Skeletal muscle satellite cell (primary cell): ENCODE measurements at regions not wholly inside any gene's neighbourhood (a gene's known extent, or its start where the extent isn't known, plus 50 kb on each side); places are given as distances from the start of the nearest gene placed in this dataset.

ENCODE experiments used
- H3K27me3 ChIP-seq: 2 replicates; pipeline ENCODE4 v1.7.0; 2013; ENCODE audit warnings: low read length; ENCODE audit not compliant: control insufficient read depth, insufficient read depth
- H3K36me3 ChIP-seq: 2 replicates; pipeline ENCODE4 v1.7.0; 2013; ENCODE audit warnings: mild to moderate bottlenecking, control low read depth, low read length; ENCODE audit not compliant: insufficient read depth
- H3K4me1 ChIP-seq: 2 replicates; pipeline ENCODE4 v1.7.0; 2013; ENCODE audit warnings: low read length; ENCODE audit not compliant: control insufficient read depth, insufficient read depth
- H3K4me2 ChIP-seq: 2 replicates; pipeline ENCODE4 v1.7.0; 2013; ENCODE audit warnings: mild to moderate bottlenecking, low read length
- H3K4me3 ChIP-seq: 2 replicates; pipeline ENCODE4 v1.7.0; 2013; ENCODE audit warnings: low read length
- H3K9ac ChIP-seq: 2 replicates; pipeline ENCODE4 v1.7.0; 2013; ENCODE audit warnings: mild to moderate bottlenecking, low read depth, low read length, moderate library complexity
- H3K9me3 ChIP-seq: replicated peaks from 2 replicates; pipeline ENCODE4 v1.7.0; 2013; ENCODE audit warnings: mild to moderate bottlenecking, control low read depth, low read length

DNA sequence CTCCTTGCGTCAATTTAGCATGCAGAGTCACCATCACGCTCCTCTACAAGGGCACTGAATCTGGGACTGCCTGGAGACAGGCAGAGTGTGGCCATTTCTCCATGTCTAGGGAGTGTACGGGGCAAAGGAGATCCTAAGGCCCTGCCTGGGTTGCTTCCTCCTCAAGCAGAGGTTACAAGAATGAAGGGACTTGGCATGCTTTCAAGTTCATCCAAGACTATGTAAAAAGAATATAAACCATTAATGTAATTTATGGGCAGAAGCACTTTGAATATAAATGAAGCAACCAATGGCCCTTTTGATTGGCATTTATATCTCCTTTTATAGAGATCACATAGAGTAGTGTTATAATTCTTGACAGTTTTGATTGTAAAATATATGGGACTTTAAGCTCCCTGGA, 137.5 kb downstream of the BTBD3 start:
- no peak overlapping the region for H3K9ac ChIP-seq
- H3K27me3 ChIP-seq, result no peaks in the 10 kb centered on the region
- H3K36me3 ChIP-seq, result no peaks in the 10 kb centered on the region
- H3K4me3 ChIP-seq, result no peak overlapping the region
- no peak overlapping the region for H3K4me2 ChIP-seq
- H3K4me1 ChIP-seq, result peaks cover 6% of the 10 kb centered on the region
- H3K9me3 ChIP-seq, result no peaks in the 10 kb centered on the region

GRCh38 chr20:12056839-12057238, 139.1 kb downstream of the BTBD3 start:
- Histone ChIP-seq H3K36me3 (no peaks in the 10 kb centered on the region), H3K27me3 (no peaks in the 10 kb centered on the region), H3K4me1 (peaks cover 6% of the 10 kb centered on the region), H3K9me3 (no peaks in the 10 kb centered on the region), H3K4me2 (no peak overlapping the region), H3K9ac (no peak overlapping the region), H3K4me3 (no peak overlapping the region)

DNA sequence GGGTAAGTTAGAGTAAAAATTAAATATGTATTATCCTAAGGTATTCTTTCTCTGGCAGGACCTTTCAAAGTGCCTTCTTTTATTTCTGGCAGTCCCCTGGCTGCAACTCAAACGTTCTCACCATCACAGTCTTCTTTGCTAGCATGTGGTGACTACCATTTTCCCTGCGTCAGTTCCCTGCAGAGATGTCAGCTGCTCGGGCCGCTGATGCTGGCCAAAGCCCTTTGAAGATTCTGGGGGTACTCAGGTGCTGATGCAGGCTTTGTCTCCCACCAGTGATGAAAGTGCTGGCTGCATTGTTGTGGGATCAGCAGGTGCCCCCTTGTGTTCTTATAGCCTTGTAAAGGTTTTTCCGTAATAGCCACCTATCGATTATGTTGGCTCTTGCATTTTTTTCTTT, 140.1 kb downstream of the BTBD3 start:
- H3K4me1 ChIP-seq, result peaks cover 6% of the 10 kb centered on the region

DNA sequence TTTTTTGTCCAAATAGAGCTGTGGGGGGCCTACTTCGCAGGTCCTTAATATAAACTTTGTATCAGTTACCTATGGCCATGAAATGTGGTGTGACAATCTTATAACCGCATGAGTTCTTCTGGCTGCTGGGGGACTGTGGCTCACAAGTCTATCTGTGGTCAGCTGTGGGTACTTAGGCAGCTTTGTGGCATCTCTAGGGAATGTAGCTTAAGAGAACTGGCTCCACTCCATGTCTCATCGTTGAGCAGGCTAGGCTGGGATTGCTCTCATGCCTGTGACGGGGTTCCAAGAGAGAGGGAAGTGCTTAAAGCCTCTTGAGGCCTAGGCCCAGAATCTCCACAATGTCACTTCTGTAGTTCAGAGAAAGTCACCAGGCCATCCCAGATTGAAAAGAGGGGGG, 140.5 kb downstream of the BTBD3 start:
- Histone ChIP-seq H3K4me3 (no peak overlapping the region), H3K9me3 (no peaks in the 10 kb centered on the region), H3K4me2 (no peak overlapping the region), H3K27me3 (no peaks in the 10 kb centered on the region), H3K9ac (no peak overlapping the region), H3K36me3 (no peaks in the 10 kb centered on the region), H3K4me1 (peaks cover 2% of the 10 kb centered on the region)

More for the DNA sequence above, 140.1 kb downstream of the BTBD3 start:
- H3K9me3 ChIP-seq, result no peaks in the 10 kb centered on the region
- no peaks in the 10 kb centered on the region for H3K36me3 ChIP-seq
- no peak overlapping the region for H3K4me2 ChIP-seq
- H3K4me3 ChIP-seq, result no peak overlapping the region
- no peaks in the 10 kb centered on the region for H3K27me3 ChIP-seq
- H3K9ac ChIP-seq, result no peak overlapping the region

DNA sequence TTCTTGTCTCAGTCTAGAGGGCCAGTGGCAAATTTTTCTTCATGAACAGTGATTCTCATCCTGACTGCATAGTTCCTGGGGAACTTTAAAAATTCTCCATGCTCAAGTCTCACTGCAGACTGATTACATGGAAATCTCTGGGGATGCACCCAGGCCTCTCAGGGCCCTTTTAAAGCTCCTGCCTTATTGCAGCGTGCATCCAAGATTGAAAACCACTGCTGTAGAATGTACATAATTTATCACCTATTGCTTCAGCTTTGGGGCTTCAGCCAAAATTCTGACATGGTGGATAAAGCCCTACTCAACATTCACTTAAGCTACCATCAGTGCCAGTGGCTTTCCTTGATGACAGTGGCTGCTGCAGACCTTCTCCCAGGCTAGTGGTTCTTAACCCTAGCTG, 143.8 kb downstream of the BTBD3 start:
- Histone ChIP-seq H3K4me1 (no peaks in the 10 kb centered on the region), H3K36me3 (no peaks in the 10 kb centered on the region), H3K4me3 (no peak overlapping the region), H3K9me3 (no peaks in the 10 kb centered on the region), H3K4me2 (no peak overlapping the region), H3K9ac (no peak overlapping the region), H3K27me3 (no peaks in the 10 kb centered on the region)

GRCh38 chr20:12063106-12063684, 145.5 kb downstream of the BTBD3 start:
- H3K4me1 ChIP-seq, result no peaks in the 10 kb centered on the region
- no peak overlapping the region for H3K9ac ChIP-seq
- H3K36me3 ChIP-seq, result no peaks in the 10 kb centered on the region
- no peaks in the 10 kb centered on the region for H3K27me3 ChIP-seq
- no peak overlapping the region for H3K4me2 ChIP-seq
- H3K4me3 ChIP-seq, result no peak overlapping the region
- no peaks in the 10 kb centered on the region for H3K9me3 ChIP-seq

DNA sequence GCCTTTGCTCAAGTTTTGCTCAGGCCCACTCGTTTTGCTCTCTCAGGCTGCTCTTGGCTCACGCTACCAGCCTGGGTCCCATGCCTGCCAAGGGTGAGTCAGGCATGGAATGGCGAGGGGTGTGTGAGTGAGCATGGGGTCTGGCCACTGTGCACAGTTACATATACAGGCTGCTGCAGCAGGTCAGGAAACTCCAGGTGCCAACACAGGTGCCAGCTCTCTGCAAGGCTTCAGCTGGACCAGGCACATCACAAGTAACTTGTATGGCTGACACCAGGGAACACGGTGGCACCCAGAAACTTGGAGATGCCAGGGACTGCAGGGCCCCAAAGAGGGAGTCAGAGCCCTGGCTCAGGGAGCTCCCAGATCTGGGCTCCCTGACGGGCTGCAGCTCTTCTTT, 146.8 kb downstream of the BTBD3 start:
- Histone ChIP-seq H3K4me1 (no peaks in the 10 kb centered on the region), H3K9me3 (no peaks in the 10 kb centered on the region), H3K9ac (no peak overlapping the region), H3K4me2 (no peak overlapping the region), H3K27me3 (no peaks in the 10 kb centered on the region), H3K4me3 (no peak overlapping the region), H3K36me3 (no peaks in the 10 kb centered on the region)

DNA sequence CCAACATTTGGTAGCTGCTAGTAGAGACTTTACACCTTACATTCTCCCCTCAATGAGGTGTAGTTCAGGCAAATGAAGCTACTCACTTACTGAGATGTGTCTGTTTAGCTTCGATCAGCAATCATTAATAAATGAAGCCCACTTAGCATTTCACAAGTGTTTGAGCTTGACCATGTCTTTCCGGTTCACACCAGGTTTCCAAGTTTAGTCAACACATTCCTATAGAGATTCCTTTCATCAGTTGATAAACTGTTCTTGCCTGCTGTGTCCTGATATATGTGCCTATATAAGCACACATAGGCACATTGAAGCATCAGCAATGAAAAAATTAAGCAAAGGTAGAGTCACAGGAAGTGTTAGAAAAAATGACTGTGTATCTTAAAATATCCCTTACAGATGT, 150.0 kb downstream of the BTBD3 start:
- H3K4me1 ChIP-seq, result no peaks in the 10 kb centered on the region
- H3K4me3 ChIP-seq, result no peak overlapping the region
- H3K9me3 ChIP-seq, result no peaks in the 10 kb centered on the region
- no peaks in the 10 kb centered on the region for H3K27me3 ChIP-seq
- H3K4me2 ChIP-seq, result no peak overlapping the region
- no peaks in the 10 kb centered on the region for H3K36me3 ChIP-seq
- no peak overlapping the region for H3K9ac ChIP-seq

GRCh38 chr20:12068121-12068520, 150.4 kb downstream of the BTBD3 start:
- no peaks in the 10 kb centered on the region for H3K9me3 ChIP-seq
- no peaks in the 10 kb centered on the region for H3K27me3 ChIP-seq
- H3K9ac ChIP-seq, result no peak overlapping the region
- no peaks in the 10 kb centered on the region for H3K4me1 ChIP-seq
- no peak overlapping the region for H3K4me3 ChIP-seq
- no peaks in the 10 kb centered on the region for H3K36me3 ChIP-seq
- H3K4me2 ChIP-seq, result no peak overlapping the region

- no peak overlapping the region for H3K4me3 ChIP-seq
- H3K27me3 ChIP-seq, result no peaks in the 10 kb centered on the region
- H3K4me1 ChIP-seq, result no peaks in the 10 kb centered on the region
- H3K4me2 ChIP-seq, result no peak overlapping the region
- no peaks in the 10 kb centered on the region for H3K9me3 ChIP-seq
- H3K9ac ChIP-seq, result no peak overlapping the region
- no peaks in the 10 kb centered on the region for H3K36me3 ChIP-seq
Observed at GRCh38 chr20:12069181-12069580, 151.5 kb downstream of the BTBD3 start.

DNA sequence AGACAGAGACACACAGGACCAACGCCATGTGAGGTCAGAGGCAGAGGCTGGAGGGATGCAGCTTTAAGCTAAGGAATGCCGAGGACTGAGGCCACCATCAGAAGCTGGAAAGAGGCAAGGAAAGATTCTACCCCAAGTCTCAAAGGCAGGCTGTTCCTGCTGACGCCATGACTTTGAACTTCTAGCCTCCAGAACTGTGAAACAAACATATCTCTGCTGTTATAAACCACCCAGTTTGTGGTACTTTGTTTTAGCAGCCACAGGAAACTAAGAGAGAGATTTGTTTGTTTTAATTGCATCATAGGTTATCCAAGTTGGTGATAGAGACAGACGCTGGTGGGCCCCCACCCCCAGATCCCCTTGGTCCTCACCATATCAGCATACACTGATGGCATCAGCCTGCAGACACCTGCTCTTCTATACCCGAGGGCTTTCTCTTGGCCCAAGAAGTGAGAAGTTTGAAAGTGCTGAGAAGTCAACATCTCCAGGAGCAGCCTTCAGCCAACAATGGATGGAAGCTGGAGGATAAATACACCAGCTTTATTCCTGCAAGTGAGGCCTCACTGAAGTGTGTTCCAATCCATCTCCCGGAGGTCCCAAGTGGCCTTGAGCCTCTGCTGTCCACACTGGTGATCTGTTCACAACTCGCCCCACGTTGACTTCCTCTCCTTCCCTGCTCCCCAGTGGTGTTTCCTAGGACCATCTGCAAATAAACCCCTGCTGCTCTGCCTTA, 154.7 kb downstream of the BTBD3 start:
- H3K4me3 ChIP-seq, result no peak overlapping the region
- H3K27me3 ChIP-seq, result no peaks in the 10 kb centered on the region
- H3K4me1 ChIP-seq, result no peaks in the 10 kb centered on the region
- H3K9me3 ChIP-seq, result no peaks in the 10 kb centered on the region
- H3K36me3 ChIP-seq, result no peaks in the 10 kb centered on the region
- no peak overlapping the region for H3K4me2 ChIP-seq
- no peak overlapping the region for H3K9ac ChIP-seq

- Histone ChIP-seq H3K27me3 (peaks cover 4% of the 10 kb centered on the region), H3K9ac (no peak overlapping the region), H3K4me1 (no peaks in the 10 kb centered on the region)
Observed at GRCh38 chr20:12072954-12073264, 155.2 kb downstream of the BTBD3 start.

More at GRCh38 chr20:12072954-12073264, 155.2 kb downstream of the BTBD3 start:
- Histone ChIP-seq H3K9me3 (no peaks in the 10 kb centered on the region), H3K4me3 (no peak overlapping the region), H3K4me2 (no peak overlapping the region), H3K36me3 (no peaks in the 10 kb centered on the region)
